HepG2 (cell line): ENCODE measurements at regions not wholly inside any gene's neighbourhood (a gene's known extent, or its start where the extent isn't known, plus 50 kb on each side); places are given as distances from the start of the nearest gene placed in this dataset.

Experiments used
- CBX5 ChIP-seq: sonication (generic); formaldehyde crosslinking; IDR thresholded peaks from 2 replicates; pipeline ENCODE4 v1.4.0; 2020; ENCODE audit warnings: missing genetic modification reagents, borderline replicate concordance
- CHD2 ChIP-seq: IDR thresholded peaks from 2 replicates; pipeline ENCODE4 v1.6.1; 2011; ENCODE audit warnings: low read depth, low read length, improper control_type of control experiment
- DR1 ChIP-seq: sonication (generic); formaldehyde crosslinking; IDR thresholded peaks from 2 replicates; pipeline ENCODE4 v1.8.0; 2021; ENCODE audit warnings: mild to moderate bottlenecking, missing genetic modification reagents, inconsistent platforms
- FOXO1 ChIP-seq: sonication (generic); formaldehyde crosslinking; IDR thresholded peaks from 2 replicates; pipeline ENCODE4 v1.4.0; 2020; ENCODE audit warnings: missing genetic modification reagents
- HMG20B ChIP-seq: conservative IDR thresholded peaks from 2 replicates; pipeline ENCODE4 v1.6.1; 2016; ENCODE audit warnings: missing genetic modification reagents, missing compliant biosample characterization
- HOXA9 ChIP-seq: sonication (generic); formaldehyde crosslinking; IDR thresholded peaks from 2 replicates; pipeline ENCODE4 v1.8.1; 2022; ENCODE audit warnings: missing genetic modification reagents, mild to moderate bottlenecking, moderate library complexity, borderline replicate concordance
- IRF2 ChIP-seq: IDR thresholded peaks from 2 replicates; pipeline ENCODE4 v1.6.1; 2018; ENCODE audit warnings: missing genetic modification reagents, missing compliant biosample characterization
- KLF13 ChIP-seq: sonication (generic); formaldehyde crosslinking; IDR thresholded peaks from 2 replicates; pipeline ENCODE4 v1.4.0; 2020; ENCODE audit warnings: mild to moderate bottlenecking, missing genetic modification reagents
- KLF16 ChIP-seq, 2 experiments: sonication (generic) in 1 of 2; formaldehyde crosslinking in 1 of 2; IDR thresholded peaks; 2 replicates each; pipeline versions ENCODE4 v1.6.1 to v1.8.0; 2016 to 2023; ENCODE audit warnings: missing genetic modification reagents in 2 of 2, missing compliant biosample characterization in 1 of 2
- MBNL3 ChIP-seq: fragments of 250-450 bp; sonication (Bioruptor Pico); conservative IDR thresholded peaks from 2 replicates; pipeline ENCODE4 v1.8.0; 2022; ENCODE audit warnings: mild to moderate bottlenecking, inconsistent platforms
- PHF8 ChIP-seq: sonication (generic); formaldehyde crosslinking; IDR thresholded peaks from 2 replicates; pipeline ENCODE4 v1.5.0; 2020; ENCODE audit warnings: missing genetic modification reagents
- PTBP1 ChIP-seq: fragments of 200-400 bp; formaldehyde crosslinking; IDR thresholded peaks from 2 replicates; pipeline ENCODE4 v1.6.1; 2018; ENCODE audit warnings: low read length, low read depth; ENCODE audit not compliant: poor library complexity, severe bottlenecking
- RAD51 ChIP-seq: fragments of 450-650 bp; IDR thresholded peaks from 2 replicates; pipeline ENCODE4 v1.6.1; 2016; ENCODE audit warnings: borderline replicate concordance
- RXRA ChIP-seq: sonication (generic); formaldehyde crosslinking; IDR thresholded peaks from 2 replicates; pipeline ENCODE4 v1.5.1; 2020; ENCODE audit warnings: missing genetic modification reagents
- SALL1 ChIP-seq: sonication (generic); formaldehyde crosslinking; IDR thresholded peaks from 2 replicates; pipeline ENCODE4 v1.8.0; 2022; ENCODE audit warnings: mild to moderate bottlenecking, missing genetic modification reagents
- SAP130 ChIP-seq: IDR thresholded peaks from 2 replicates; pipeline ENCODE4 v1.6.1; 2016; ENCODE audit warnings: low read depth
- SCMH1 ChIP-seq: sonication (generic); formaldehyde crosslinking; IDR thresholded peaks from 2 replicates; pipeline ENCODE4 v1.9.0; 2021; ENCODE audit warnings: missing genetic modification reagents, mild to moderate bottlenecking, borderline replicate concordance
- SMC3 ChIP-seq: IDR thresholded peaks from 2 replicates; pipeline ENCODE4 v1.6.1; 2011; ENCODE audit warnings: low read length, improper control_type of control experiment
- SOX13 ChIP-seq, 3 experiments: fragments of 450-650 bp in 1 of 3; sonication (generic) in 1 of 3; formaldehyde crosslinking in 1 of 3; IDR thresholded peaks in 2 of 3; conservative IDR thresholded peaks in 1 of 3; 2 replicates each; pipeline versions ENCODE4 v1.5.0 to v1.6.1; 2016 to 2020; ENCODE audit warnings: antibody characterized with exemption in 1 of 3, mild to moderate bottlenecking in 1 of 3, missing compliant biosample characterization in 1 of 3, missing genetic modification reagents in 1 of 3, moderate library complexity in 1 of 3
- ZFX ChIP-seq: sonication (generic); formaldehyde crosslinking; IDR thresholded peaks from 2 replicates; pipeline ENCODE4 v1.4.0; 2020; ENCODE audit warnings: mild to moderate bottlenecking, low read depth, missing genetic modification reagents, moderate library complexity
- ZNF205 ChIP-seq: IDR thresholded peaks from 2 replicates; pipeline ENCODE4 v1.6.1; 2018; ENCODE audit warnings: missing biosample characterization, missing genetic modification reagents
- ZNF251 ChIP-seq: sonication (generic); formaldehyde crosslinking; IDR thresholded peaks from 2 replicates; pipeline ENCODE4 v1.9.0; 2021; ENCODE audit warnings: mild to moderate bottlenecking, missing genetic modification reagents
- ZNF326 ChIP-seq: sonication (generic); formaldehyde crosslinking; IDR thresholded peaks from 2 replicates; pipeline ENCODE4 v1.4.0; 2020; ENCODE audit warnings: missing genetic modification reagents, borderline replicate concordance
- ZNF367 ChIP-seq: sonication (generic); formaldehyde crosslinking; IDR thresholded peaks from 2 replicates; pipeline ENCODE4 v1.4.0; 2020; ENCODE audit warnings: missing genetic modification reagents, borderline replicate concordance
- TF ChIP-seq, protein P1 (sequence below): sonication (generic); formaldehyde crosslinking; IDR thresholded peaks from 2 replicates; pipeline ENCODE4 v1.4.0; 2020; ENCODE audit warnings: missing genetic modification reagents
- TF ChIP-seq, protein P2 (sequence below): sonication (generic); formaldehyde crosslinking; IDR thresholded peaks from 2 replicates; pipeline ENCODE4 v1.5.0; 2020; ENCODE audit warnings: missing genetic modification reagents
- TF ChIP-seq, protein P3 (sequence below): sonication (generic); formaldehyde crosslinking; IDR thresholded peaks from 2 replicates; pipeline ENCODE4; 2020; ENCODE audit warnings: missing genetic modification reagents, mild to moderate bottlenecking, borderline replicate concordance

DNA sequence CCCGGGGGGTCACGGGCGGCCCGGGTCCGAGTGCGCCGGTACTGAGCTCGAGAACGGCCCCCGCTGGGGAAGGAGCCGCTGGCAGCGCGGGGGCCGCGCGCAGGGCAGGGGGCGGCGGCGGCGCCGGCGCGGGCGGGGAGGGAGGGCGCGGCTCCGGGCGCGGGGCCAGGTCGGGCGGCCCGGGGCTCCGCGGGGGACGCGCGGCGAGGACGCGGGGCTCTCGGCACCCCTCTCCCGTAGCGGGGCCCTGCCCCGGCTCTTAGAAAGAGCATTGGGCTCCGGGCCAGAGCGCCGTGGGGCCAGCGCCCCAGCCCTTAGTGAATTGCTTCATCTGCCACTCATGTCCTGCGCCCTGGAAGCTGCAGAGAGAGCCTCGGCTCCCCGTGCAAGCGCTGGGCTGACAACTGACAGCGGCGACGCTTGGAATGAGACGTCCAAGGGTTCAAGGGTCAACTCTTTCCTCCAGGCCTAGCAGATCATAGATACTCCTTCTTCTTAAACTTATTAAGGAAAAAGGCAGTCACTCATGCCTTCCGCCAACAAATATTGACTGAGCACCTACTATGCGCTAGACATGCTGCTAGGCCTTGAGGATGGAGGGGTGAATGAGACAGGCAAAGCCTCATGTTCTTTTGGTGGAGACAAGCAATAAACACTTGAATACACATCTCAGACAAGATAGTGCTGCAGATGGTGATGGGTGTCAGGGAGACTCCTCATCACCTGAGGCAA, 140.8 kb downstream of the SMAD6 start (continued):
- TF ChIP-seq, protein P1, sequence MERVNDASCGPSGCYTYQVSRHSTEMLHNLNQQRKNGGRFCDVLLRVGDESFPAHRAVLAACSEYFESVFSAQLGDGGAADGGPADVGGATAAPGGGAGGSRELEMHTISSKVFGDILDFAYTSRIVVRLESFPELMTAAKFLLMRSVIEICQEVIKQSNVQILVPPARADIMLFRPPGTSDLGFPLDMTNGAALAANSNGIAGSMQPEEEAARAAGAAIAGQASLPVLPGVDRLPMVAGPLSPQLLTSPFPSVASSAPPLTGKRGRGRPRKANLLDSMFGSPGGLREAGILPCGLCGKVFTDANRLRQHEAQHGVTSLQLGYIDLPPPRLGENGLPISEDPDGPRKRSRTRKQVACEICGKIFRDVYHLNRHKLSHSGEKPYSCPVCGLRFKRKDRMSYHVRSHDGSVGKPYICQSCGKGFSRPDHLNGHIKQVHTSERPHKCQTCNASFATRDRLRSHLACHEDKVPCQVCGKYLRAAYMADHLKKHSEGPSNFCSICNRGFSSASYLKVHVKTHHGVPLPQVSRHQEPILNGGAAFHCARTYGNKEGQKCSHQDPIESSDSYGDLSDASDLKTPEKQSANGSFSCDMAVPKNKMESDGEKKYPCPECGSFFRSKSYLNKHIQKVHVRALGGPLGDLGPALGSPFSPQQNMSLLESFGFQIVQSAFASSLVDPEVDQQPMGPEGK (CRISPR knock-in tag), result peak; percentile 45
- TF ChIP-seq PTBP1, result no peak
- TF ChIP-seq KLF16 (CRISPR knock-in tag; IDR thresholded peaks at IDR 0.05), result no peak
- TF ChIP-seq FOXO1 (CRISPR knock-in tag), result no peak
- TF ChIP-seq RAD51, result no peak
- no peak for TF ChIP-seq CHD2
- TF ChIP-seq, protein P2, sequence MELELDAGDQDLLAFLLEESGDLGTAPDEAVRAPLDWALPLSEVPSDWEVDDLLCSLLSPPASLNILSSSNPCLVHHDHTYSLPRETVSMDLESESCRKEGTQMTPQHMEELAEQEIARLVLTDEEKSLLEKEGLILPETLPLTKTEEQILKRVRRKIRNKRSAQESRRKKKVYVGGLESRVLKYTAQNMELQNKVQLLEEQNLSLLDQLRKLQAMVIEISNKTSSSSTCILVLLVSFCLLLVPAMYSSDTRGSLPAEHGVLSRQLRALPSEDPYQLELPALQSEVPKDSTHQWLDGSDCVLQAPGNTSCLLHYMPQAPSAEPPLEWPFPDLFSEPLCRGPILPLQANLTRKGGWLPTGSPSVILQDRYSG (CRISPR knock-in tag), result no peak
- no peak for TF ChIP-seq IRF2 (CRISPR knock-in tag)
- TF ChIP-seq SMC3, result no peak
- TF ChIP-seq, protein P3, sequence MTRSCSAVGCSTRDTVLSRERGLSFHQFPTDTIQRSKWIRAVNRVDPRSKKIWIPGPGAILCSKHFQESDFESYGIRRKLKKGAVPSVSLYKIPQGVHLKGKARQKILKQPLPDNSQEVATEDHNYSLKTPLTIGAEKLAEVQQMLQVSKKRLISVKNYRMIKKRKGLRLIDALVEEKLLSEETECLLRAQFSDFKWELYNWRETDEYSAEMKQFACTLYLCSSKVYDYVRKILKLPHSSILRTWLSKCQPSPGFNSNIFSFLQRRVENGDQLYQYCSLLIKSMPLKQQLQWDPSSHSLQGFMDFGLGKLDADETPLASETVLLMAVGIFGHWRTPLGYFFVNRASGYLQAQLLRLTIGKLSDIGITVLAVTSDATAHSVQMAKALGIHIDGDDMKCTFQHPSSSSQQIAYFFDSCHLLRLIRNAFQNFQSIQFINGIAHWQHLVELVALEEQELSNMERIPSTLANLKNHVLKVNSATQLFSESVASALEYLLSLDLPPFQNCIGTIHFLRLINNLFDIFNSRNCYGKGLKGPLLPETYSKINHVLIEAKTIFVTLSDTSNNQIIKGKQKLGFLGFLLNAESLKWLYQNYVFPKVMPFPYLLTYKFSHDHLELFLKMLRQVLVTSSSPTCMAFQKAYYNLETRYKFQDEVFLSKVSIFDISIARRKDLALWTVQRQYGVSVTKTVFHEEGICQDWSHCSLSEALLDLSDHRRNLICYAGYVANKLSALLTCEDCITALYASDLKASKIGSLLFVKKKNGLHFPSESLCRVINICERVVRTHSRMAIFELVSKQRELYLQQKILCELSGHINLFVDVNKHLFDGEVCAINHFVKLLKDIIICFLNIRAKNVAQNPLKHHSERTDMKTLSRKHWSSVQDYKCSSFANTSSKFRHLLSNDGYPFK, result no peak
- no peak for TF ChIP-seq SOX13 (IDR thresholded peaks at IDR 0.05)
- TF ChIP-seq SOX13 (CRISPR knock-in tag; conservative IDR thresholded peaks at IDR 0.05 in 1 of 2, IDR thresholded peaks at IDR 0.05 in 1 of 2), result no peak
- TF ChIP-seq HMG20B, result 0 out of 2 replicates have a peak, but pooled peaks have one; percentile 14
- TF ChIP-seq ZNF326, result no peak
- no peak for TF ChIP-seq ZNF367 (CRISPR knock-in tag)
- no peak for TF ChIP-seq DR1 (CRISPR knock-in tag)
- 0 out of 2 replicates have a peak, but pooled peaks have one; percentile 26 for TF ChIP-seq CBX5 (CRISPR knock-in tag)
- no peak for TF ChIP-seq SCMH1
- TF ChIP-seq RXRA, result no peak
- peak; percentile 54 for TF ChIP-seq SAP130 (CRISPR knock-in tag)
- TF ChIP-seq PHF8 (CRISPR knock-in tag), result no peak
- no peak for TF ChIP-seq ZNF251 (CRISPR knock-in tag)
- TF ChIP-seq KLF13, result no peak
- TF ChIP-seq ZNF205 (CRISPR knock-in tag), result peak; percentile 99
- TF ChIP-seq SALL1 (CRISPR knock-in tag), result no peak
- peak; percentile 36 for TF ChIP-seq ZFX
- no peak for TF ChIP-seq HOXA9 (CRISPR knock-in tag)
- TF ChIP-seq MBNL3 (CRISPR knock-in tag), result no peak
